HUES6 (cell line): ENCODE measurements at regions not wholly inside any gene's neighbourhood (a gene's known extent, or its start where the extent isn't known, plus 50 kb on each side); places are given as distances from the start of the nearest gene placed in this dataset.

Experiments
- H3K27ac ChIP-seq: 2 replicates; pipeline ENCODE4 v1.7.0; 2013; ENCODE audit warnings: low read depth, mild to moderate bottlenecking, low read length, inconsistent platforms
- H3K27me3 ChIP-seq: 2 replicates; pipeline ENCODE4 v1.6.1; 2013; ENCODE audit warnings: low read length; ENCODE audit not compliant: control insufficient read depth, insufficient read depth
- H3K36me3 ChIP-seq: 2 replicates; pipeline ENCODE4 v1.6.1; 2013; ENCODE audit warnings: low read length; ENCODE audit not compliant: control insufficient read depth, insufficient read depth
- H3K4me1 ChIP-seq: 2 replicates; pipeline ENCODE4 v1.6.1; 2013; ENCODE audit warnings: low read length; ENCODE audit not compliant: control insufficient read depth, insufficient read depth
- H3K4me3 ChIP-seq: 2 replicates; pipeline ENCODE4 v1.5.1; 2013; ENCODE audit warnings: low read depth, low read length
- H3K9ac ChIP-seq: one replicate; pipeline ENCODE4 v1.6.1; 2013; ENCODE audit warnings: mild to moderate bottlenecking, low read length
- H3K9me3 ChIP-seq: 2 replicates; pipeline ENCODE4 v1.6.1; 2013; ENCODE audit warnings: low read depth, low read length; ENCODE audit not compliant: control insufficient read depth, insufficient read depth

DNA sequence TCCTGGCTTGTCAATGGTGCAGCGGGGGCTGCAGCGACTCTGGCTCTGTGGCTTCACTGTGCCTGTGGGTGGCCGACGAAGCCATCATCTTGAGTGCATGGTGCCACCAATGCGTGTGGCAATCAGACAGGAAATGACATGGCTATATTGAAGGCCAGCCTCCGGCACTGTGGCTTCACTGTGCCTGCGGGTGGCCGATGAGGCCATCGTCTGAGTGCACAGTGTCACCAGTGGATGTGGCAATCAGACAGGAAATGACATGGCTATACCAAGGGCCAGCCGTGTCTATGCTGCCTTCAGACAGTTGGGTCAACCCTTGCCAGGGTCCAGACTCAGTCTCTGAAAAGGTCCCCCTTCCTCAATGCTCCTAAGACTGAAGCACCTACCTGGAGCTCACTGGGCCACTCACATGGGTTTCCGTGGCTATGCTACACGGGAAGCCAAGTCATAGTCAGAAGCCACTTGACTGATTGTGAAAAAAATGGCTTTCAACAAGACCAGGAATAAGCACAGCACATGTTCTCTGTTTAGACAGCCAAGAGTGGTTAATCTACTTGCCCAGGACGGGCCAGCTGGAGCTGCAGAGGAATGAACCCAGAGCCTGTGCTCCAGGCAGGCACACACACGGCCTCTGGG, 67.5 kb upstream of the S1PR3 start:
- Histone ChIP-seq H3K27me3 (no peaks in the 10 kb centered on the region), H3K9me3 (peaks cover 8% of the 10 kb centered on the region), H3K4me3 (no peak overlapping the region), H3K36me3 (no peaks in the 10 kb centered on the region), H3K27ac (no peak overlapping the region), H3K4me1 (no peaks in the 10 kb centered on the region), H3K9ac (no peak overlapping the region)

DNA sequence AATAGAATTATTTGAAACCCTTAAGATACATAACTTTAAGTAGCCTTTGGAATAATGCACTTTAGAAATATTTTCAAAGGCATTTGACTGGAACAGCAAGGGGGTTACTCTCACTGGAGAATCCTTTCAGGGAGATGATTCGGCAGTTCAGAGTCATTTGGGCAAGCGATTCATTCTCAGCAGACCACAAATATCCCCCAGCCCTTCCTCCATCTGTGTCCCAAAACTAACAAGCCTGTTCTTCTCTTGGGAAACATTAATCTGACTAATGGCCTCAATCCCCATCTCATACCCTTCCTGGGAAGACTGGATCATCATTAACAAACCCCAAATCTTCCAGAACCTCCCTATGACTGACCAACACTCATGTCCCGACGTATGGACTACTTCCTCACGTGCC, 65.8 kb upstream of the S1PR3 start:
- Histone ChIP-seq H3K36me3 (no peaks in the 10 kb centered on the region), H3K9ac (no peak overlapping the region), H3K9me3 (no peaks in the 10 kb centered on the region), H3K27ac (no peak overlapping the region), H3K4me3 (no peak overlapping the region), H3K4me1 (no peaks in the 10 kb centered on the region), H3K27me3 (no peaks in the 10 kb centered on the region)

DNA sequence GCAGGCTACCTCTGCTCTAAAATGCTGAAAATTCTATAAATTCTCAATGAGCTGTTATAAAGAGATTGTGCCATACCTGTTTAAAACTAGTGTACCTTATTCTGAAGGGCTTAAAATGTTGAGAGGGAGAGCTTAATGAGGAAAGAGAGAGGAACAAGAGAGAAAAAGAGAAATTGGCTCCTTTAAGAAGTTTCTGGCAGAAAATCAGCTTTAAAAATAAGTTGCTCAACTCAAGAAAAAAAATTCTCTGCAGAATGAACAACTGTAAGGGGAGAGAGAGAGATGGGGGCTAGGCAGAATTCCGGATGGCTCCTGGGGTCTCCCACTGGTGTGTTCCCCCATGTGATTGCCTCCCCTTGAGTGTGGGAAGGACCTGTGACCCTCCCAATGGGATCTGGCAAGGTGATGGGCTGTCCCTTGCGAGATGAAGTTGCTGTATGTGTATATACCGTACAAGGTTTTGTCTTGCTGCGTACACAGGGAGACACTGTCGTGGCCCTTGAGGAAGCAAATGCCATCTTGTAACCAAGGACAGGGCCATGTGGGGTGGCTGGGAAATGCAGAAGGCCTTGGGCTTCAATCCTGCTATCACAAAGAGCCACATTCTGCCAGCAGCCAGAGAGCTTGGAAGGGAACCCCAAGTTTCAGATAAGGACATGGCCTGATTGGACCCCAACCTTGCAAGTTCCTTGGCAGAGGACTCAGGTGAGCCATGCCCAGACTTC, 64.3 kb upstream of the S1PR3 start:
- no peaks in the 10 kb centered on the region for H3K27me3 ChIP-seq
- no peak overlapping the region for H3K4me3 ChIP-seq
- H3K9ac ChIP-seq, result no peak overlapping the region
- peaks cover 7% of the 10 kb centered on the region; the same call in 1 of the 2 replicates for H3K9me3 ChIP-seq
- no peaks in the 10 kb centered on the region for H3K4me1 ChIP-seq
- no peak overlapping the region for H3K27ac ChIP-seq
- no peaks in the 10 kb centered on the region for H3K36me3 ChIP-seq

DNA sequence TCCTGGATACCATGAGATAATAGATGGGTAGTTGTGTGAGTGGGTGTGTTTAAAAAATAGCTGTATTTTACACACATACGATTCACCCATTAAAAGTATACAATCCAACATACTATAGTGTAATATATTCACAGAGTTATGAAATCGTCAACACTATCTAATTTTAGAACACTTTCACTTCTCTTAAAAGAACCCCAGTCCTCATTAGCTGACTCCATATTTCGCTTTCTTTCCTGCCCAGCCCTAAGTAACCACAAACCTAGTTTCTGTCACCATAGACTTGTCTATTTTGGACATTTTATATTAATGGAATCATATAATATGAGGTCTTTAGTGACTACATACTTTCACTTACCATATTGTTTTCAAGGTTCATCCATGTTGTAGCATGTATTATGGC, 63.8 kb upstream of the S1PR3 start:
- H3K9ac ChIP-seq, result no peak overlapping the region
- H3K4me3 ChIP-seq, result no peak overlapping the region
- peaks cover 8% of the 10 kb centered on the region; the same call in 1 of the 2 replicates for H3K9me3 ChIP-seq
- H3K27ac ChIP-seq, result no peak overlapping the region
- no peaks in the 10 kb centered on the region for H3K4me1 ChIP-seq
- no peaks in the 10 kb centered on the region for H3K27me3 ChIP-seq
- H3K36me3 ChIP-seq, result no peaks in the 10 kb centered on the region

DNA sequence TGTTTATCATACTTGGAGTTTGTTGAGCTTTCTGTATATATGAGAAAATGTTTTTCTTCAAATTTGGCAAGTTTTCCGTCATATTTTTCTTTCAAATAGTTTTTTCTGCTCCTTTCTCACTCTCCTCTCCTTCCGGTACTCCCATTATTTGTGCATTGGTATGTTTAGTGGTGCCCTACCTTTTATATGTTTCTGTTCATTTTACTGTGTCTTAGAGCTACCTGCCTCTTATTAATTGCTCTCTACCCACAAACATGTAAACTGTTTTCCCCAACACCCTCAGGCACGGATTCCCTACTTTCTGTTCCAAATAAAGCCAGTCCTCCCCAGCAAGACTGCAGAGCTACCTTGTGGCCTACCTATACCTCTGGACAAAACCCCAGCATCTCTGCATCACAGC, 60.6 kb upstream of the S1PR3 start:
- Histone ChIP-seq H3K4me1 (no peaks in the 10 kb centered on the region), H3K36me3 (no peaks in the 10 kb centered on the region), H3K9me3 (peaks cover 8% of the 10 kb centered on the region; the same call in 1 of the 2 replicates), H3K9ac (no peak overlapping the region), H3K4me3 (no peak overlapping the region), H3K27me3 (no peaks in the 10 kb centered on the region; the same call in 1 of the 2 replicates), H3K27ac (no peak overlapping the region)

DNA sequence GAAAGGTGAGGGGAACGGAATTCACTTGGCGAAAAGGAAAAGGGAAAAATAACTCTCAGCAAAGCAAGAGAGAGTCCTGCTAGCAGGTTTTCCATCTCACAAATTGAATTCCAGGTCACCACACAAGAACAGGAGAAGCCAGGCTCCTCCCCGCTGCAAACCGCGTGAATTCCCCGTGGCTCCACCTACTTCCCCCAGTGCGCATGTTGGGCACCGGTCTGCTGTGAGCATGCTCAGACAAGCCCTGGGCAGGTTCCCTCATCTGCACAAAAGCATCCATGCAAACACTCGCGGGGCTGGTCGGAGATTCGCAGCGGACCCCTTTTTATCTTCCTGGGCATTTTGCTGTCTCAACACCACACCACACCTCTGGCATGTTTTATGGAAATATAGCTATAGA, 58.5 kb upstream of the S1PR3 start:
- no peaks in the 10 kb centered on the region for H3K36me3 ChIP-seq
- peaks cover 8% of the 10 kb centered on the region; the same call in 1 of the 2 replicates for H3K9me3 ChIP-seq
- no peaks in the 10 kb centered on the region; the same call in 1 of the 2 replicates for H3K27me3 ChIP-seq
- no peak overlapping the region for H3K4me3 ChIP-seq
- H3K27ac ChIP-seq, result no peak overlapping the region
- H3K9ac ChIP-seq, result no peak overlapping the region
- H3K4me1 ChIP-seq, result no peaks in the 10 kb centered on the region

DNA sequence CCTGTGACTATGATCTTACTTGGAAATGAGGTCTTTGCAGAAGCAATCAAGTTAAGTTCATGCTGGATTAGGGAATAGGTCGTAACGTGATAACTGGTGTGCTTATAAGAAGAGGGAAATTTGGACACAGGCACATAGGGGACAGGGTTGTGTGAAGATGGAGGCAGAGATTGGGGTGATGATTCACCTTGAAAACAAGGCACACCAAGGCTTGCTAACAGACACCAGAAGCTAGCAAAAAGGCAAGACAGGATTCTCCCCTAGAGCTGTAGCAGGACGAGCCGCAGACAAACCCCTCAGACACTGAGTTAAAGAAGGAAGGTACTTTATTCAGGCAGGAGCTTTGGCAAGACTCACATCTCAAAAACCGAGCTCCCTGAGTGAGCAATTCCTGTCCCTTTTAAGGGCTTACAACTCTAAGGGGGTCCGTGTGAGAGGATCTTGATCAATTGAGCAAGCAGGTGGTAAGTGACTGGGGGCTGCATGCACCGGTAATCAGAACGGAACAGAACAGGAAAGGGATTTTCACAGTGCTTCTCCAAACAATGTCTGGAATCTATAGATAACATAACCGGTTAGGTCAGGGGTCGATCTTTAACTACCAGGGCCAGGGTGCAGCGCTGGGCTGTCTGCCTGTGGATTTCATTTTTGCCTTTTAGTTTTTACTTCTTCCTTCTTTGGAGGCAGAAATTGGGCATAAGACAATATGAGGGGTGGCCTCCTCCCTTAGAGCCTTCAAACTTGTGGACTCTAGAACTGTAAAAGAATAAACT, 57.5 kb upstream of the S1PR3 start:
- no peaks in the 10 kb centered on the region for H3K4me1 ChIP-seq
- no peak overlapping the region for H3K4me3 ChIP-seq
- no peak overlapping the region for H3K9ac ChIP-seq
- no peak overlapping the region for H3K27ac ChIP-seq
- H3K27me3 ChIP-seq, result no peaks in the 10 kb centered on the region; the same call in 1 of the 2 replicates
- peaks cover 8% of the 10 kb centered on the region; the same call in 1 of the 2 replicates for H3K9me3 ChIP-seq
- H3K36me3 ChIP-seq, result no peaks in the 10 kb centered on the region

DNA sequence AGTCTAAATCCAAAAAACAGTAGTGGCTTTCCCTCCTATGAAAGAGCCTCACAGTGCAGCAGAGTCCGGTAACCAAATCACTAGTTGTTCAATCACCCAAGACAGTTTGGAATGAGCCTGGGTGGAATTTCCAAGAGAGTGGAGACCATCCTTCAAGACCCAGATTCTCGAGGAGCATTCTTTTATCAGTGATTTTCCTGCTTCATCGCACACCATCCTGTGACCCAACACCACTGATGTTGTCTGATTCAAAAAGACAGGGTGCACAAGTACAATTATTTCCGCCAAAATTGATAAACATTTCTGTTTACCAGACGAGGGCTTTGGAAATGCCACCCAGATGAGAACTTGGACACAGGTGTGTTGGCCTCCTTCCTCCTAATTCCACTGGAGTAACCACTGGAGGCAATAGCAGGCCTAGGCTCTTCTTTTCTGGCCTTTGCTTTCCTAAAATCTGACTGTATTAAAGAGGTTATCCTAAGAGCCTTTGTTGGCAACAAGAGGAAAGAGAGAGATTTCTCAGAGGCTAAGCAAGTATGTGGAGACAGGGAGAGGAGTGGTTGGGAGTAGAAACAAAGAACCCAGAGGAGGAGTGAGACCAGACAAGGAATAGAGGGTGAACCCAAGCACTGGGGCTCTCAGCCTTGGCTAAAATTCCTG, 56.3 kb upstream of the S1PR3 start:
- Histone ChIP-seq H3K9ac (no peak overlapping the region), H3K4me1 (no peaks in the 10 kb centered on the region), H3K4me3 (no peak overlapping the region), H3K9me3 (peaks cover 8% of the 10 kb centered on the region; the same call in 1 of the 2 replicates), H3K27me3 (no peaks in the 10 kb centered on the region; the same call in 1 of the 2 replicates), H3K36me3 (no peaks in the 10 kb centered on the region), H3K27ac (no peak overlapping the region)

DNA sequence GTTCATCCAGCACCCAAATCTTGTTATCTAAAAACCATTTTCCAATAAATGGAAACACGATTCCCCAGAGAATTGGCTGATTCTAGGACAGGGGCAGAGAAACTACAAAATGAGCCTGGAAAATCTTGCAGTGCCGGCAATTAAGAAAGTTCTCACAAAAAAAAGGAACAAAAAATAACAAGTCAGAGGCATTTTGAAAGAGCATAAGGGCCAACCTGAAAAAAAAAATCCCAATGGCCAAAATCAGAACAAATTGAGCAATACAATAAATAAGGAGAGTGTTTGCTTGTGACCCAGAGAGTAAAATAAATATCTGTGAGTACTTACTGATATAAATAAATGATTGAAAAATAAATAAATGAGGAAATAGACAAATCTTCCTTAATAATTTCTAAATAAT, 55.1 kb upstream of the S1PR3 start:
- H3K9me3 ChIP-seq, result peaks cover 5% of the 10 kb centered on the region; the same call in 1 of the 2 replicates
- no peak overlapping the region for H3K4me3 ChIP-seq
- H3K36me3 ChIP-seq, result no peaks in the 10 kb centered on the region
- no peaks in the 10 kb centered on the region; the same call in 1 of the 2 replicates for H3K27me3 ChIP-seq
- H3K9ac ChIP-seq, result no peak overlapping the region
- no peak overlapping the region for H3K27ac ChIP-seq
- H3K4me1 ChIP-seq, result no peaks in the 10 kb centered on the region

DNA sequence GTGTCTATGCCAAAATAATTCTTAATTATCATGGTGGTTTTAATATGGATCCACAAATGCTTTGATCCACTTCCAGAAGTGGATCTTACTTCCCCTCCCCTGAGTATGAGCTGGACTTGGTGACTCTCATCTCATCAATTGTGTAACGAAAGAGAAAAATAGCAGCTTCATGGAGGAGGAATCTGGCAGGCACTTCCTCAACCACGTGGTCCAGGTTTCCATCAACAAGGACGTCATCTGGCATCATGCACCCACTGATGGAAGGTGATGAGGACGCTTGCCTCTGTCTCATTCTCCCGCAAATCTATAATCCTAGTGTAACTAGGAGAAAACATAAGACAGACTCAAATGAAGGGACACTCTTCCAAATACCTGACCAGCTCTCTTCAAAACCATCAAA, 54.6 kb upstream of the S1PR3 start:
- no peaks in the 10 kb centered on the region for H3K36me3 ChIP-seq
- no peaks in the 10 kb centered on the region for H3K4me1 ChIP-seq
- H3K9ac ChIP-seq, result no peak overlapping the region

More for the DNA sequence above, 54.6 kb upstream of the S1PR3 start:
- Histone ChIP-seq H3K9me3 (0 out of 2 replicates have a peak, but pooled peaks cover 2% of the 10 kb centered on the region), H3K27me3 (no peaks in the 10 kb centered on the region; the same call in 1 of the 2 replicates), H3K4me3 (no peak overlapping the region), H3K27ac (no peak overlapping the region)
